NCI-H82 treated with DMSO at 0.1 percent for 48 hours (cell line): ENCODE measurements at regions not wholly inside any gene's neighbourhood (a gene's known extent, or its start where the extent isn't known, plus 50 kb on each side); places are given as distances from the start of the nearest gene placed in this dataset.
"Not testable (repeated sequence)": the region's sequence is repeated elsewhere in the genome, so short reads cannot be mapped to it uniquely, and the experiment has no call there.

Experiments
- DNase-seq: peaks from one replicate; lab custom pipeline; 2025; ENCODE audit not compliant: unreplicated experiment; lab: John Stamatoyannopoulos, UW

DNA sequence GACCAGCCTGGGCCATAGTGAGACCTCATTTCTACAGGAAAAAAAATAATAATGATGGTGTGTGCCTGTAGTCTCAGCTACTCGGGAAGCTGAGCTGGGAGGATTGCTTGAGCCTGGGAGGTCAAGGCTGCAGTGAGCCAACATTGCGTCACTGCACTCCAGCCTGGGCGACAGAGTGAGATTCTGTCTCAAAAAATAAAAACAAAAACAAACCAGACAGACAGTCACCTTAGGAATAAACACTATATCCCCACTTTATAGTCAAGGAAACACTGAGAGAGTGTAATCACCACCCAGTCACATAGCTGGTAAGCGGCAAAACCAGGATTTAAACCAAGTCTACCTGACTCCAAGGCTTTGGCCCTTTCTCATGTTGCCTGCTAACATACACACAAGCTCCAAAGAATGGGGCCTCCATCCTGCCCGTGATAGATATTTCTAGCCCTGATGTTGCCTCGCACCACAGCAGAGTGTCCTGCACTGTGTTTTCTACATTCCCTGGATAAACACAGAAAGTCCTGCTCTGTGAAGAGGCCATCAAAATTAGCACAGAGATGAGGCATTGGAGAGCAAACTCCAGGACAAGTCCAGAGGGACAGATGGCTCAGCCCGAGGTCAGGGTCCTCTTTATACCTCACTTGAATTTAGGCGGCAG is 66.1 kb upstream of the SMURF2 start:
- DNase-seq = no peak

DNA sequence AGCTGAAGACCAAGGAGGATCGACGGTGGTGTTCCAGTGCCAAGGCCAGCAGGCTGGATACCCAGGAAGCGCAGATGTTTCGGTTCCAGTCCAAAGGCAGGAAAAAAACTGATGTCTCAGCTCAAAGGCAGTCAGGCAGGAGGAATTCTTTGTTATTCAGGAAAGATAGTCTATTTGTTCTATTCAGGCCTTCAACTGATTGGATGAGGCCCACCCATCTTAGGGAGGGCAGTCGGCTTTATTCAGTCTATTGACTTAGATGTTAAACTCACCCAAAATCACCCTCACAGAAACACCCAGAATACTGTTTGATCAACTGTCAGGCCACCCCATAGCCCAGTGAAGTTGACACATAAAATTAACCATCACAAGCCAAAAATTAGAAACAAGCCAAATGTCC is 63.9 kb upstream of the SMURF2 start:
- not testable (repeated sequence) for DNase-seq

DNA sequence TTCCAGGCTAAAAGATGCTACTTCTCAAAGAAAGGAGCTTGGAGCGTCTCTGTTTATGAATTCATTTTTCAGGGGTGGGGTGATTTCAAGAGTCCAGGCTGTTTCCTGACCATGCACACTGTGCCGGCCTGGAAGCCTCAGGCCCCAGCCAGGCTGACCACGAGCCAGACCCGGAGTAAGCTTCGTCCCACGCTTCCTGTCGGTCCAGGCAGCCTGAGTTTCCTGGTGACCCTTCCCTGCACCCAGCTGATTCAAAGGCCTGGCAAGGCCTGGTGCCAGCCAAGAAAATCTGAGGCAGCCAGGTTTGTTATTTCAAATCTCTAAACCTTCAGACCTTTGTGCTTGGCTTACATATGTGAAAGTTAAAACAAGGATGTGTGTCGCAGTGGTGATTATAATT is 62.1 kb upstream of the SMURF2 start:
- not testable (repeated sequence) for DNase-seq

DNA sequence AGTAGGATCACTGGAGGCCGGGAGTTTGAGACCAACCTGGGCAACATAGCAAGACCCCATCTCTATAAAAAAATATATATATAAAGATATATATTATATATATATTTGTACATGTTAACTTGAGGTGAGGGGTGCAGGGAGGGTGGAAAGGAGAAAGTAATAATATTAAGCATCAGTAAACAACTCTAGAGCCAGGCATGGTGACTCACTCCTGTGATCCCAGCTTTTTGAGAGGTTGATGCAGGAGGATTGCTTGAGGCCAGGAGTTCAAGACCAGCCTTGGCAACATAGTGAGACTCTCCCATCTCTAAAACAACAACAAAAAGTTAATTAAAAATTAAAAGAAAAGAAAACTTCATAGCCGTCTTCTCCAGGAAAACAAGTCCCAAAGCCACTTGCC is 61.7 kb upstream of the SMURF2 start:
- DNase-seq = no peak

DNA sequence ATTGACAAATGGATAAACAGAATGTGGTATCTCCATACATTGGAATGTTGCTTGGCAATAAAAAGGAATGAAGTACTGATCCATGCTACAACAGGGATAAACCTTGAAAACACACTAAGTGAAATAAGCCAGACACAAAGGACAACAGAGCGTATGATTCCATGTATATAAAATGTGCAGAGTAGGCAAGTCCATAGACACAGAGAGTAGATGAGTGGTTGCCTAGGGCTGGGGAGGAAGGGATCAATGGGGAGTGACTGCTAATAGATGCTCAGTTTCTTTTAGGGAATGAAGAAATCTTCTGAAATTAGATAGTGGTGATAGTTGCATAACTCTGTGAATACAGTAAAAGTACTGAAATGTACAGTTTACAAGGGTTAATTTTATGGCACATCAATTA is 59.4 kb upstream of the SMURF2 start:
- DNase-seq = not testable (repeated sequence)

DNA sequence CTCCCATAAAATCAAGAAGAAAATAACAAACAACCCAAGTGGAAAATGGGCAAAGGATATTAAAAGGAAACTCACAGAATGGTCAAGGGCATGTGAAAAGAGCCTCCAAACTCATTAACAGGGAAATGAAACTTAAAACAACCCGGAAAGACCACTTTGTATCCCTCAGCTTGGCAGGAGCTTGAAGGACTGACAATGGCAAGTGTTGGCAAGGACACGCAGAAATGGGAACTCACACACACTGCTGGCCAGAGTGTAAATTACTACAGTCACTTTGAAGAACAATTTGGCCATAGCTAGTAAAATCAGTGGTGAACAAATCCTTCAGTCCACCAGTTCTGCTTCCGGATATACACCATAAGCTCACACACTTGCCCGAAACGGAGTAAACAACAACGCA is 58.1 kb upstream of the SMURF2 start:
- DNase-seq = not testable (repeated sequence)

DNA sequence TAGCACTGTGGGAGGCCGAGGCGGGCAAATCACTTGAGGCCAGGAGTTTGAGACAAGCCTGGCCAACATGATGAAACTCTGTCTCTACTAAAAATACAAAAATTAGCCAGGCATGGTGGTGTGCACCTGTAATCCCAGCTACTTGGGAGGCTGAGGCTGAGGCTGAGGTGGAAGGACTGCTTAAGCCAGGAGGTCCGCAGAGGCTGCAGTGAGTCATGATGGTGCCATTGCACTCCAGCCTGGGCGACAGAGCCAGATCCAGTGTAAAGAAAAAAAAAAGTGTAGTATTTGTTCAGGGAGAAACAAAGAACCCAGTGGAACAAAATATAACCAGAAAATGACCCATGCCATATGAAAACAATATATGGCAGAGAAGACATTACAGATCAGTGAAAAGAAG is 57.4 kb upstream of the SMURF2 start:
- not testable (repeated sequence) for DNase-seq

DNA sequence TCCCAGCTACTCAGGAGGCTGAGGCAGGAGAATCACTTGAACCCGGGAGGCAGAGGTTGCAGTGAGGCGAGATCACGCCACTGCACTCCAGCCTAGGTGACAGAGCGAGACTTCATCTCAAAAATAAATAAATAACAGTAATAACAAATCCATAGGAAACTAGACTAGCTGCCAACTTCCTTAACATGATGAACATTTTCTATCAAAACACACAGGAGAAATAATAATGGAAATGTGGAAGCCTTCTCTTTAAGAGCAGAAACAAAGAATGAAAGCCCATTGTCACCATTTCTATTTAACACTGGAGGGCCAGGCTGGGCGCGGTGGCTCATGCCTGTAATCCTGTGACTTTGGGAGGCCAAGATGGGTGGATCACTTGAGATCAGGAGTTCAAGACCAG is 56.7 kb upstream of the SMURF2 start:
- DNase-seq = not testable (repeated sequence)

DNA sequence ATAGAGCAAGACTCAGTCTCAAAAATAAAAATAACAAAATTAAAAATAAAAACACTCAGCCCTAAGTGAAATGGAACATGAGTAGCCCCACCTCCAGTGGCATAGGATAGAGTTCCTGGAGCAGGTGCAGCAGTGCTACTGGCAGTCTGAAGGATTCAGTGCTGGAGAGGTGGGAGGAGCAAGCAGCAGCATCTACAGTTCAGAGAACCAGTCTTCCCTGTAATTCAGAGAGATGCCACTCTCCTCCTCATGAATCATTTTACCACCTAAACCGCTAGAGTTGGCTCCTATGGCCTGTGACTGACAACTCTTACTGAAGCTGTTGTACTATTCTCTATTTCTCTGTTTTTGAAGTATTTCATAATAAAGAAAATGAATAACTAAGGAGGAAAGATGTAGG is 56.0 kb upstream of the SMURF2 start:
- DNase-seq = no peak

DNA sequence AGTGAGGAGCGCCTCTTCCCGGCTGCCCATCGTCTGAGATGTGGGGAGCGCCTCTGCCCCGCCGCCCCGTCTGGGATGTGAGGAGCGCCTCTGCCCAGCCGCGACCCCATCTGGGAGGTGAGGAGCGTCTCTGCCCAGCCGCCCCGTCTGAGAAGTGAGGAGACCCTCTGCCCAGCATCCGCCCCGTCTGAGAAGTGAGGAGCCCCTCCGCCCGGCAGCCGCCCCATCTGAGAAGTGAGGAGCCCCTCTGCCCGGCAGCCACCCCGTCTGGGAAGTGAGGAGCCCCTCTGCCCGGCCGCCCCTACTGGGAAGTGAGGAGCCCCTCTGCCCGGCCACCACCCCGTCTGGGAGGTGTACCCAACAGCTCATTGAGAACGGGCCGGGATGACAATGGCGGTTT is 54.4 kb upstream of the SMURF2 start:
- not testable (repeated sequence) for DNase-seq

DNA sequence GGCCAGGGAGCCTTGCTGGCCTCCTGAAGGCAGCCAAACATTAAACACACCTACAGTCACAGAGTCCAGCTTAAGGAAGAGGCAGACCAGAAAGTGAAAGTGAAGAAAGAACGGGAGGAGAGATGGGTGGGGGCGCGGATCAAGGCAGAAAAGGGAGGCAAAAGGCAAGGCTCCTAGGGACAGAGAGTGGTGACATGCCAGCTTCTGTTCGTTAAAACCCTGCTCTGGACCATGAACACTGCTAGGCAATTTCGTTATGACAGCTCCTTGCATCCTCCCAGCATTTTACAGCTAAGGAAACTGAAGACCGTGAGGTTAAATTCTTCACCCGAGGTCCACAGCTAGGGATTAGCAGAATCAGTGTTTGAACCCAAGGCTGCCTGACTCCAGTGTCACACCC is 51.7 kb upstream of the SMURF2 start:
- DNase-seq = not testable (repeated sequence)

DNA sequence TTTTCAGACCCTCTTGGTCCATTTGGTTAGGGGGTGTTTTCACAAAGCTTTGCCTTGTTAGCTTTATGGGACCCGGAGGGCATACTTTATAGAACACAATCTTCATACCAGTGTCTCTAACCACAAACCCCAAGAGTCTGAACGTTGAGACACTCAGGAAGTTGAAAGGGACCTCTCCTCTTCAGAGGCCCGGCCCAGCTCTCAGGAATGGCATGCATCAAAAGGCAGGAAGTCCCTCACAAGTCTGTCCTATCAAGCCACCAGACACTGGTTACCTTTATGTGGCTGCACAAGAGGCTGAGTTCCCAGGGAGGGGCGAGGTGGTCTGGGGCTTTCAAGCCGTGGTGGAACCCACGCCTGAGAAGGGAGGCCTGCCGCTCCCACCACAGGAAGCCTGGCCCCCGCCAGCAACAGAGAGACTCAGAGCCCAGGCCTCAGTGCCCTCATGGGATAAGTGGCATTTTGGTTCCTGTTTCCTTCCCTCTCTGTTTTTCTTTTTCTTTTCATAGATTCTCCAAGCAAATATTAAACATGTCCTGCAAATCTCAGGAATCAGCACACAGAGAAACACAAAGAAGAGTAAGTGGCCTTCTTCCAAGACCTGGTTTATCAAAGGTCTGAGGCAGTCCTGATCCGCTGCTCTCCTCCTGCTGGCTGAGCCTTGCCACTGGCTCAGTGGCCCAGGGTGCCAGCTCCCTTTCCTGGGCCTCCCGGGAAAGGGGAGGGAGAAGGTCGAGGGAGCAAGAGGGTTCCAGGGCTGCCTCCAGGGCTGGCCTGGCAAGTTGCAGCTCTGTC is 50.6 kb upstream of the SMURF2 start:
- DNase-seq = not testable (repeated sequence)
